Panc1 (cell line): ENCODE measurements at regions not wholly inside any gene's neighbourhood (a gene's known extent, or its start where the extent isn't known, plus 50 kb on each side); places are given as distances from the start of the nearest gene placed in this dataset.

ENCODE experiments used
- ATAC-seq: fragments of 200-7000 bp; cut with Tn5 transposase; 2 replicates; pipeline ENCODE4 v1.9.1; 2020; ENCODE audit warnings: mild to moderate bottlenecking, moderate library complexity
- BruUV-seq: library from RNA; stranded (reverse); fragments of 400-500 nt; replicated peaks from 2 replicates; lab custom pipeline; 2021; lab: Mats Ljungman, UMichigan
- CTCF ChIA-PET: fragments of 300-600 bp; sonication (Branson Sonifier 250); formaldehyde crosslinking; loops from one replicate; lab custom pipeline; 2022; ENCODE audit warnings: antibody characterized with exemption; lab: Charles Lee
- POLR2A ChIA-PET: fragments of 300-600 bp; sonication (Branson Sonifier 250); formaldehyde crosslinking; loops from one replicate; lab custom pipeline; 2022; ENCODE audit warnings: antibody characterized with exemption; lab: Charles Lee
- DNase-seq: peaks from one replicate; pipeline ENCODE4 v3.0.0-alpha.2; 2010; ENCODE audit warnings: low read depth, low spot score
- H3K27ac ChIP-seq: 2 replicates; pipeline ENCODE4 v1.5.1; 2011; ENCODE audit warnings: mild to moderate bottlenecking, low read length, inconsistent platforms
- H3K27me3 ChIP-seq: fragments of 200-500 bp; sonication (Bioruptor generic); 2 replicates; pipeline ENCODE4 v1.6.0; 2014; ENCODE audit warnings: low read length, inconsistent platforms; ENCODE audit not compliant: control insufficient read depth, insufficient read depth
- H3K36me3 ChIP-seq: fragments of 200-500 bp; sonication (Bioruptor generic); 2 replicates; pipeline ENCODE4 v1.5.1; 2014; ENCODE audit warnings: inconsistent platforms, mild to moderate bottlenecking, low read length, moderate library complexity; ENCODE audit not compliant: control insufficient read depth, insufficient read depth
- H3K4me1 ChIP-seq: 2 replicates; pipeline ENCODE4 v1.5.1; 2011; ENCODE audit warnings: inconsistent platforms, mild to moderate bottlenecking, low read length, moderate library complexity; ENCODE audit not compliant: control insufficient read depth, insufficient read depth
- H3K4me3 ChIP-seq, 2 experiments: 2 replicates each; pipeline ENCODE4 v1.5.1; 2011 to 2012; ENCODE audit warnings: low read depth in 2 of 2, low read length in 2 of 2, mild to moderate bottlenecking in 2 of 2, inconsistent platforms in 1 of 2, moderate library complexity in 1 of 2
- H3K9me3 ChIP-seq: fragments of 200-500 bp; sonication (Bioruptor generic); 2 replicates; pipeline ENCODE4 v1.5.1; 2014; ENCODE audit warnings: low read depth, mild to moderate bottlenecking, inconsistent platforms, low read length, moderate library complexity; ENCODE audit not compliant: control insufficient read depth, insufficient read depth
- CTCF ChIP-seq: fragments of 450-650 bp; IDR thresholded peaks from 2 replicates; pipeline ENCODE4 v1.5.1; 2017; ENCODE audit warnings: mild to moderate bottlenecking
- POLR2AphosphoS5 ChIP-seq: IDR thresholded peaks from 2 replicates; pipeline ENCODE4 v1.6.1; 2012; ENCODE audit warnings: mild to moderate bottlenecking, low read depth, low read length, moderate library complexity
- SIN3A ChIP-seq: IDR thresholded peaks from 2 replicates; pipeline ENCODE4 v1.6.1; 2012; ENCODE audit warnings: low read depth, mild to moderate bottlenecking, low read length, moderate library complexity, borderline replicate concordance; ENCODE audit not compliant: insufficient read depth
- TCF7L2 ChIP-seq: IDR thresholded peaks from 2 replicates; pipeline ENCODE4 v1.6.1; 2011; ENCODE audit warnings: mild to moderate bottlenecking, low read depth, low read length, inconsistent platforms
- in situ Hi-C: cut with HindIII; loops from 2 replicates; pipeline ENCODE4 v1.10.0; 2016; ENCODE audit warnings: low sequenced_read_pairs, low pct_unique_long_range_greater_than_20kb
- intact Hi-C: fragments of 100-400 bp; cut with micrococcal nuclease; formaldehyde crosslinking; loops from one replicate; pipeline ENCODE4 v1.10.0; 2022; ENCODE audit not compliant: unreplicated experiment
- TF ChIP-seq, protein P1 (sequence below), 2 experiments: IDR thresholded peaks; 2 replicates each; pipeline ENCODE4 v1.6.1; 2011 to 2012; ENCODE audit warnings: low read depth in 2 of 2, control low read depth in 1 of 2, low read length in 1 of 2, mild to moderate bottlenecking in 1 of 2, moderate library complexity in 1 of 2; ENCODE audit not compliant: insufficient read depth in 1 of 2

- in situ Hi-C loops = no loop called here
- TF ChIP-seq CTCF = no peak
- TF ChIP-seq POLR2AphosphoS5 = no peak
- no peak for TF ChIP-seq TCF7L2
- TF ChIP-seq, protein P1, sequence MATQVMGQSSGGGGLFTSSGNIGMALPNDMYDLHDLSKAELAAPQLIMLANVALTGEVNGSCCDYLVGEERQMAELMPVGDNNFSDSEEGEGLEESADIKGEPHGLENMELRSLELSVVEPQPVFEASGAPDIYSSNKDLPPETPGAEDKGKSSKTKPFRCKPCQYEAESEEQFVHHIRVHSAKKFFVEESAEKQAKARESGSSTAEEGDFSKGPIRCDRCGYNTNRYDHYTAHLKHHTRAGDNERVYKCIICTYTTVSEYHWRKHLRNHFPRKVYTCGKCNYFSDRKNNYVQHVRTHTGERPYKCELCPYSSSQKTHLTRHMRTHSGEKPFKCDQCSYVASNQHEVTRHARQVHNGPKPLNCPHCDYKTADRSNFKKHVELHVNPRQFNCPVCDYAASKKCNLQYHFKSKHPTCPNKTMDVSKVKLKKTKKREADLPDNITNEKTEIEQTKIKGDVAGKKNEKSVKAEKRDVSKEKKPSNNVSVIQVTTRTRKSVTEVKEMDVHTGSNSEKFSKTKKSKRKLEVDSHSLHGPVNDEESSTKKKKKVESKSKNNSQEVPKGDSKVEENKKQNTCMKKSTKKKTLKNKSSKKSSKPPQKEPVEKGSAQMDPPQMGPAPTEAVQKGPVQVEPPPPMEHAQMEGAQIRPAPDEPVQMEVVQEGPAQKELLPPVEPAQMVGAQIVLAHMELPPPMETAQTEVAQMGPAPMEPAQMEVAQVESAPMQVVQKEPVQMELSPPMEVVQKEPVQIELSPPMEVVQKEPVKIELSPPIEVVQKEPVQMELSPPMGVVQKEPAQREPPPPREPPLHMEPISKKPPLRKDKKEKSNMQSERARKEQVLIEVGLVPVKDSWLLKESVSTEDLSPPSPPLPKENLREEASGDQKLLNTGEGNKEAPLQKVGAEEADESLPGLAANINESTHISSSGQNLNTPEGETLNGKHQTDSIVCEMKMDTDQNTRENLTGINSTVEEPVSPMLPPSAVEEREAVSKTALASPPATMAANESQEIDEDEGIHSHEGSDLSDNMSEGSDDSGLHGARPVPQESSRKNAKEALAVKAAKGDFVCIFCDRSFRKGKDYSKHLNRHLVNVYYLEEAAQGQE (IDR thresholded peaks at IDR 0.05; ENCODE audit: insufficient read depth in 1 of 2, low read depth in 2 of 2, low read length in 1 of 2) = no peak
- no peak for TF ChIP-seq SIN3A
- intact Hi-C loops = no loop called here
Measured at GRCh38 chr5:2112173-2113025, 229.7 kb upstream of the IRX4 start.

GRCh38 chr5:2111569-2112105, 228.9 kb upstream of the IRX4 start:
- DNase-seq = no peak
- no TSS peak for BruUV-seq
- ChIA-PET POLR2A (no interaction called here), CTCF (no interaction called here)
- intact Hi-C loops (no loop called here), in situ Hi-C loops (no loop called here)
- Histone ChIP-seq H3K9me3 (peaks cover 2% of the 10 kb centered on the region; the same call in 1 of the 2 replicates), H3K27me3 (peaks cover 2% of the 10 kb centered on the region; the same call in 1 of the 2 replicates), H3K27ac (no peak overlapping the region), H3K4me1 (no peaks in the 10 kb centered on the region), H3K36me3 (no peaks in the 10 kb centered on the region), H3K4me3 (no peak overlapping the region)
- no peak for TF ChIP-seq SIN3A
- no peak for TF ChIP-seq CTCF
- TF ChIP-seq POLR2AphosphoS5 = no peak
- no peak for TF ChIP-seq TCF7L2
- TF ChIP-seq, protein P1 (IDR thresholded peaks at IDR 0.05; ENCODE audit: insufficient read depth in 1 of 2, low read depth in 2 of 2, low read length in 1 of 2) = no peak
- no peak for ATAC-seq

More at GRCh38 chr5:2112173-2113025, 229.7 kb upstream of the IRX4 start:
- H3K4me1 ChIP-seq = no peaks in the 10 kb centered on the region
- DNase-seq (no peak), ATAC-seq (no peak)
- no peaks in the 10 kb centered on the region for H3K36me3 ChIP-seq
- no peaks in the 10 kb centered on the region for H3K9me3 ChIP-seq
- CTCF ChIA-PET = no interaction called here
- POLR2A ChIA-PET = no interaction called here
- H3K27ac ChIP-seq = no peak overlapping the region
- H3K27me3 ChIP-seq = peaks cover 2% of the 10 kb centered on the region; the same call in 1 of the 2 replicates
- no TSS peak for BruUV-seq
- no peak overlapping the region for H3K4me3 ChIP-seq
